PFSK-1 (cell line): ENCODE measurements at regions not wholly inside any gene's neighbourhood (a gene's known extent, or its start where the extent isn't known, plus 50 kb on each side); places are given as distances from the start of the nearest gene placed in this dataset.

ENCODE experiments used
- FOXP2 ChIP-seq: optimal IDR thresholded peaks from 2 replicates; pipeline ENCODE3; 2011; ENCODE audit warnings: borderline replicate concordance, control low read depth, inconsistent platforms; ENCODE audit not compliant: insufficient read depth; ENCODE audit errors: extremely low read length, extremely low read depth
- POLR2AphosphoS5 ChIP-seq: IDR thresholded peaks from 2 replicates; pipeline ENCODE4 v1.6.1; 2012; ENCODE audit warnings: low read depth, mild to moderate bottlenecking, control low read depth, low read length, moderate library complexity
- REST ChIP-seq, 2 experiments: IDR thresholded peaks; 2 replicates each; pipeline versions ENCODE4 v1.6.1 to v1.8.0; 2011 to 2012; ENCODE audit warnings: low read depth in 2 of 2, low read length in 2 of 2, control low read depth in 1 of 2, inconsistent platforms in 1 of 2, mild to moderate bottlenecking in 1 of 2, moderate library complexity in 1 of 2; ENCODE audit not compliant: insufficient read depth in 1 of 2
- SIN3A ChIP-seq: IDR thresholded peaks from 2 replicates; pipeline ENCODE4 v1.6.1; 2012; ENCODE audit warnings: mild to moderate bottlenecking, low read length, moderate library complexity, borderline replicate concordance; ENCODE audit not compliant: insufficient read depth
- TAF1 ChIP-seq: IDR thresholded peaks from 2 replicates; pipeline ENCODE4 v1.6.1; 2012; ENCODE audit warnings: low read length, control low read depth, borderline replicate concordance; ENCODE audit not compliant: insufficient read depth

GRCh38 chr18:2150566-2150965 is 420.7 kb downstream of the METTL4 start:
- no peak for TF ChIP-seq REST (IDR thresholded peaks at IDR 0.05; ENCODE audit: insufficient read depth in 1 of 2, low read depth in 2 of 2, low read length in 2 of 2)
- TF ChIP-seq POLR2AphosphoS5: no peak
- TF ChIP-seq SIN3A: no peak
- no peak for TF ChIP-seq TAF1
- no peak for TF ChIP-seq FOXP2
